Body of pancreas (tissue), 4 donors: ENCODE measurements at regions not wholly inside any gene's neighbourhood (a gene's known extent, or its start where the extent isn't known, plus 50 kb on each side); places are given as distances from the start of the nearest gene placed in this dataset.

ENCODE experiments used
- POLR2A ChIP-seq, 3 donors: fragments of 450-650 bp; IDR thresholded peaks; one replicate each; pipeline ENCODE4 v1.6.1; 2016; ENCODE audit warnings: antibody characterized with exemption in 3 of 3, mild to moderate bottlenecking in 2 of 3
- TF ChIP-seq, protein P1 (sequence below), 7 experiments: fragments of 450-650 bp in 4 of 7; fragments of 200-600 bp in 3 of 7; sonication (generic) in 3 of 7; IDR thresholded peaks; one replicate each; pipeline ENCODE4 v1.5.1; 2016 to 2019; ENCODE audit warnings: antibody characterized with exemption in 7 of 7

DNA sequence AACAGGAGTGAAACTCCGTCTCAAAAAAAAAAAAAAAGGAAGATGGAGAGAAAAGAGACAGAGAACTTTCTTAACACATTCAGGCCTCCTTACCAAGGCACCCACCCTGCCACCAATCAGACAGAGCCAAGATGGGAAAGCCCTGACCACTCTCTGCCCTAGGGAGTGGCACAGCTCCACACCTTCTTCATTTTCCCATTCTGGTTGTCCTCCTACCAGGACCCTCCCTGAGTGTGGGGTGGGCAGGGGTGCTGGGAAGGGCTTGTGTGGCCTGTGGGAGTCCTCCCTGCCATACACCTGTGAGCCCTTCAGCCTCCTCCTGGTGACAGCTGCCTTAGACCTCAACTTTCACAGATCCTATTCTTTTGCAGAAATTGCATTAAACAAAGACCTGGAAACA lies 513.6 kb downstream of the BCL11B start:
- TF ChIP-seq, protein P1, sequence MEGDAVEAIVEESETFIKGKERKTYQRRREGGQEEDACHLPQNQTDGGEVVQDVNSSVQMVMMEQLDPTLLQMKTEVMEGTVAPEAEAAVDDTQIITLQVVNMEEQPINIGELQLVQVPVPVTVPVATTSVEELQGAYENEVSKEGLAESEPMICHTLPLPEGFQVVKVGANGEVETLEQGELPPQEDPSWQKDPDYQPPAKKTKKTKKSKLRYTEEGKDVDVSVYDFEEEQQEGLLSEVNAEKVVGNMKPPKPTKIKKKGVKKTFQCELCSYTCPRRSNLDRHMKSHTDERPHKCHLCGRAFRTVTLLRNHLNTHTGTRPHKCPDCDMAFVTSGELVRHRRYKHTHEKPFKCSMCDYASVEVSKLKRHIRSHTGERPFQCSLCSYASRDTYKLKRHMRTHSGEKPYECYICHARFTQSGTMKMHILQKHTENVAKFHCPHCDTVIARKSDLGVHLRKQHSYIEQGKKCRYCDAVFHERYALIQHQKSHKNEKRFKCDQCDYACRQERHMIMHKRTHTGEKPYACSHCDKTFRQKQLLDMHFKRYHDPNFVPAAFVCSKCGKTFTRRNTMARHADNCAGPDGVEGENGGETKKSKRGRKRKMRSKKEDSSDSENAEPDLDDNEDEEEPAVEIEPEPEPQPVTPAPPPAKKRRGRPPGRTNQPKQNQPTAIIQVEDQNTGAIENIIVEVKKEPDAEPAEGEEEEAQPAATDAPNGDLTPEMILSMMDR (IDR thresholded peaks at IDR 0.05) = no peak
- no peak for TF ChIP-seq POLR2A (IDR thresholded peaks at IDR 0.05)
